ENCODE measurements at regions not wholly inside any gene's neighbourhood (a gene's known extent, or its start where the extent isn't known, plus 50 kb on each side); places are given as distances from the start of the nearest gene placed in this dataset.
"Not testable (repeated sequence)": the region's sequence is repeated elsewhere in the genome, so short reads cannot be mapped to it uniquely, and the experiment has no call there.

DNA sequence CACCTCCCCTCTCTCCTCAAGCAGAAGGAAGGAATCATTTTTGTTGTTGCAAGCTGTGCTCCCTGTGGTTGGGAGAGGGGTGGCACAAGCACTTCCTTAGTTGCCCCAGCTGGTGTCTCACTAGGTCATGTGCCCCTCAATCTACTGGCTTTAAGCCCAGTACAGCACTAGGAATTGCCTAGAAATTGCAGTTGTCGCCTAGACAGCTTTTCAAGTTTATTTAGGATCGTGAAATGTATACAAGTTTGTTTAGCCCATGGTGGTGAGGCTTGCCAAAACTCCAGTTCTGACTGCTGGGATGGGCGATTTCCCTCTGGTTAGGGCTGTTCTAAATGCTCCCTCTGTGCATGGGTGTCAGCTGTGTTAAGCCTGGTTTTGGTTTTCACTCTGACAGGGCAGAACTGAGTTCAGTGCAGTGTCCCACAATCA is 126.8 kb upstream of the ZNF644 start:
- DNase-seq, result peak; percentile 62

DNA sequence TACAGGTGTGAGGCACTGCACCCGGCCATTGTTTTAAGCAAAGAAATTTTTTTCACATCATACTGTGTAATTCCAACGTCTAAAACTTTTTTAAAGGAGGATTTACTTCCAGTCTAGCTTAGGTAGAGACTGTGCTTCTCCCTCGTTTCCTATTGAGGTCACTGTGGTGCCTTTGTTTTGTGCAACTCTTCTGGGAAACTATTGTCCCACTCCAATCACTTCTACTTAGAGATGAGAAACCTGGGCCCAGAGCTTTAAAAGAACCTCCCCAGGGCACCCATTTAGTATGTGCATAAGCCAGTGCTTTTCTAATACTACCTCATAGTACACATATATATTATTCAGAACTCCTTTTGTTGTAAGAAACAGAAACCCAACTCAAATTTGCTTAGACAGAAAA is 120.0 kb upstream of the ZNF644 start:
- DNase-seq, result no peak

DNA sequence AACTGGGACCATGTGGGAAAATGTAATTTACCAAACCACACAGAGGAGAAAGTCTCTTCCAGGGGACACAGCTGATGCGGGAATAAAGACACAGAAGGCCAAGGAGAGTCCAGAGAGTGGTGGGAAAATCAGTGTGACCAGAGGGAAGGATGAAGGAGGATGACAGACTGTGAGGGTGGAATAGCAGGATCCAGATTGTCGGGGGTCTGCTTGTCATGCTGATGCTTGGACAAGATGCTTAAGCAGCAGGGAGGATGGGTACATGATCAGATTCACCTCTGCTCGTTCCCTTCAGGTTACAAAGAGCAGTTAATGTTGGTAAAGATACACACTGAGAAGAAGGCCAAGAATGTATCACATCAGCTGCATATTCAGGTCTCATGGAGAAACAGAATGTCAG is 117.1 kb upstream of the ZNF644 start:
- no peak for DNase-seq

DNA sequence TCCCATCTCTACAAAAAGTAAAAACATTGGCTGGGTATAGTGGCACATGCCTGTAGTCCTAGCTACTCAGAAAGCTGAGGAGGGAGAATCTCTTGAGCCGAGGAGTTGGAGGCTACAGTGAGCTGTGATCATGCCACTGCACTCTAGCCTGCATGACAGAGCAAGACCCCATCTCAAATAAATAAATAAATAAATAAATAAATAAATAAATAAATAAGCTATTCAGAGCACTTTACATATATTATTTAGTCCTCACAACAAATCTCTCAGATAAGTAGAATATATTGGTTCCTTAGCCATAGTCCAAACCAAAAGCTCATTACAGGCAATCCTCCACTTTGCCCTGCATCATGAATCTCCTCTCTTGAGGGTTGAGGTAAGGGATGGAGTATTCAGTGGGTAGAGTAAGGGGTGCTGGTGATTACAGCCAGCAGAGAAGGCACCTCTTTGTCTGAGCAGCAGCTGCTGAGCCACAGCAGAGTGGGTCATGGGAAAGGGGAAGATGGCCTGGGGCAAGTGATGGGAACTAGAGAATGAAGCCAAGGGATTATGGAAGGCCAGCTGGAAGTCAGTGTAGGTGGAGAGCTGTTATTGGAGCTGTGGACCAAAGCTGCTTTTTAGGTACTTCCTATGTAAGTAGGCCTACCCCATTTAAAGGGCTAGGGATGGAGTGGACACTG is 115.5 kb upstream of the ZNF644 start:
- peak; percentile 15 for DNase-seq

DNA sequence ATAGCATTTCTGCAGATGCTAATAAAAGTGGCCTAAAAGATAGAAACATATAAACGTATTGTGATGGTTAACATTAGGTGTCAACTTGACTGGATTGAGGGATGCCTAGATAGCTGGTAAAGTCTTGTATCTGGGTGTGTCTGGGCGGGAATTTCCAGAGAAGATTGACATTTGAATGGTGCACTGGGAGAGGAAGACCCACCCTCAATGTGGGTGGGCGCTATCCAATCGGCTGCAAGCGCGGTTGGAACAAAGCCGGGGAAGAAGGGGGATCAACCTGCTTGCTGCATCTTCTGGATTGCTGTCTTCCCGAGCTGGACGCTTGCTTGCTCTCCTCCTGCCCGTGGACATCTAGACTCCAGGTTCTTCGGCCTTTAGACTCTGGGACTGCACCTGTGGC is 114.0 kb upstream of the ZNF644 start:
- no peak for DNase-seq

DNA sequence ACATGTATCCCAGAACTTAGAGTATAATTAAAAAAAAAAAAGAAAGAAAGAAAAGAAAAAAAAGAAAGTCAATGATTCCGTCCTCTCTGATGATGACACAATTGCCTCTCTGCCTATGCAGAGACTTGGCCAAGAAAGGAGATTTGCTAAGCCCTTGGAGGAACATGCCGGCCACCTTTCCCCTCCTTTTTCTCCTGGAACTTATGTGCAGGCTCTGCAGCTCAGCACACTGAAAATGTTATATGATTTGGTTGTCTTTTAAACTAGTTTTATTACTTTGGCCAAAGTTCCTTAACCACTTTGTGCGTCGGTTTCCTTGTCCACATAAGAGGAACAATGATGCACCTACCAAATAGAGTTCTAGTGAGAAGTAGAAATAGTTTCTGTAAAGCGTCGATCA is 111.4 kb upstream of the ZNF644 start:
- no peak for DNase-seq

DNA sequence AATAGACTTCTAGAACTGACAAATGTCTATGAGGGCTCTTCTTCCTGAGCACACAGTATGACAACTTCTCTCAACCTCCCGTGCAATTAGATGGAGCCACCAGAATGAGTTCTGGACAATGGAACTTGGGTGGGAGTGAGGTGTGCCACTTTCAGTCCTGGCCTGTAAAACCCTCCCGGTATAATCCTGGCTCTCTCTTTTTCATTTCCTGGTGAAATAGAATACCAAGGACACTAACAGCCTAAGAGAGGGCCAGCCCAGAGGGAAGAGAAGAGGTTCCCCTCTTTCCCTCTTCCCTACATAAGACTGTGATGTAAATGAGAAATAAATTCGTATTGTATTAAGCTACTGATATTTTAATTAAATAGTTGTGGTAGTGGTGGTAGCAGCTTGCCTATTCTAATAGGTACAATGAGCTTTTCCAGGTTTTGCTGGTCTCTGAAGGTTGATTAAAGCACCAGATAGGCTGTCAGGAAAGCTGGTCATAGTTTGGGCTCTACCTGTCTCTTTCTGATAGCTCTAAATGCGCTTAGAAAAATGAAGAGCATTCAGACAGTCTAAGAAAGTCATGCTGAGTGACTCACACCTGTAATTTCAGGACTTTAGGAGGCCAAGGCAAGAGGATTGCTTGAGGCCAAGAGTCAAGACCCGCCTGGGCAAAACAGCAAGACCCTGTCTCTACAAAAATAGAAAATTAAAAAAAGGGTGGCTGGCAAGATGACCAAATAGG is 108.6 kb upstream of the ZNF644 start:
- DNase-seq, result no peak

DNA sequence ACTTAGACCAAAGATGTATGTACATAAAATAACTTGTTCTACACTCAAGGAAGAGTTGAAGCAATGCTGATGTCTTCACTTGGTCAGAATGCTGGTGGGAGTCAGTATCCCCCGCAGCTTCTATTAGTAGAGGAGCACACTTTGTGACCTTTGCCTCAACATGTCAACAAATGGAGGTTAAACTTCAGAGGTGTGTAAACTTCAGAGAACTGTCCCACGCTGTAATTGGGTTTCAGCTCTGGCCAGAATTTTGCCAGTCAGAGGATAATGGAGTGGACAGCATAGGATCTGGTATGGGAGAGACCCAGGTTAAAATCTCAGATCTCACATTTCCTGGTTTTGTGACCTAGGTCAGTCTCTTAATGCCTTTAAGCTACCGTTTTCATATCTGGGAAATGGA is 107.6 kb upstream of the ZNF644 start:
- no peak for DNase-seq

DNA sequence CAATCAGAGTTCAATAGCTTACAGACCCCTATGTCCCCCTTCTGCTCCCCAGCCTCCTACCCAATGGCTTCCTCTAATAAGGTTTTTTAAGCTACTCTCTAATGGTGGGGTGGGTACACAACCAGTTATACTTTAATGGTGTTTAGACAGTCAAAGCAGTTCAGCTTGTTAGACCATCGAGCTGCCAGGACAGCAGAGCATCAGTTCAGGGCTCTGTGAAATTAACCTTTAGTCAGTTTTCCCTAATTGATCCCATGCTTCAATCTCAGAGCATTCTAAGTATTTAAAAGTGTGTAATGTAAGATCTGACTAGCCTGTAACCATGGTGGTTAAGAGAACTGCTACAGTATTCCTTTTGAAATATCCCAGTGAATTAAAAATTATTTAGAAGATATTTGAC is 107.2 kb upstream of the ZNF644 start:
- no peak for DNase-seq

DNA sequence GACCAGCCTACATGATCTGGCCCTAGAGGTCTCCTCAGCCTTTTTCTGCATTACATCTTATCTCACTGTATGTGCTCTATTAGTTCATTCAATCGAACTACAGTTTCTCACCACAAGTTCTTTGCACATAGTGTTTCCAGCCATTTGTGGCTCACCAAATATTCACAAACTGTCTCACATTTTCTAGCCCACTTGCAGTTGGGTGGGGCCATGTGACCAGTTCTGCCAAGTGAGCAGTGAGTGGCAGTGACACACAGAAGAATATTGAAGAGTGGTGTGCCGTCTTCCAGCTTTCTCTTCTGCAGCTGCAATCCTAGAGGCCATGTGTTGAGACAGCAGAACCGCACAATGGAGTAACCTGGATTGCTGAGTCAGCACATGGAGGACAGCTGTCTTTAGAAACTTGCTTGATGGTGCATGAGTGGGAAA is 103.2 kb upstream of the ZNF644 start:
- DNase-seq, result peak; percentile 72

DNA sequence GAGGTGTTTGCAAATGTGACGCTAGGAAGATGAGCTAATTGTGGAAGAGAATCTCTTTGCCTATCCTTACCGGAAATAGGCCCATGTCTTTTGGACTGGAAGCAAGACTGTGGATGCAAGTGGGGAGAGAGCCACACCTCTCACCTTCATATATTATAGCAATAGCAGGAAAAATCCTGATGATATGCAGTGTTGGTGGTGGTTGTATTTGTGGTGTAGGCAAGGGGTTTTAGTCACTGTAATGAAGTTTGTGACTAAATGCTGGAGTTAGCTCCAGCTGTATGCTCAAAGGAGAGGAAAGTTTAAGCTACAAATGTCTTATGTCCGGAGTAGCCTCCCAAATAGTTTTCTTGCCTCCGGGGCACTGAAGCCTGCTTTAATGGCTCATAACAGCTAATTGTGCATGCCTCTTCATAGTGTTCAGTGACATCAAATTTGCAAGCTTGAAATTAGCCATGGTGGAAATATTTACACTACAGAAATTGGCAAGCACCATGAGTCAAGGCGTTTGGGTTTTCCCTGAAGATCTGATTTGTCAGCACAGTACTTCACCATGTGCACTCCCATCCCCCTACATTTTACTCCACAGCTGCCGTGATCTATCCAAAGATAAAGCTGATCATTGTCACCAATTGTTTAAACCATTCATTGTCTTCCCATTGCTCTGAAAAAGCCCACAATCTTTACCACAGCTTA is 102.6 kb upstream of the ZNF644 start:
- peak; percentile 10 for DNase-seq

DNA sequence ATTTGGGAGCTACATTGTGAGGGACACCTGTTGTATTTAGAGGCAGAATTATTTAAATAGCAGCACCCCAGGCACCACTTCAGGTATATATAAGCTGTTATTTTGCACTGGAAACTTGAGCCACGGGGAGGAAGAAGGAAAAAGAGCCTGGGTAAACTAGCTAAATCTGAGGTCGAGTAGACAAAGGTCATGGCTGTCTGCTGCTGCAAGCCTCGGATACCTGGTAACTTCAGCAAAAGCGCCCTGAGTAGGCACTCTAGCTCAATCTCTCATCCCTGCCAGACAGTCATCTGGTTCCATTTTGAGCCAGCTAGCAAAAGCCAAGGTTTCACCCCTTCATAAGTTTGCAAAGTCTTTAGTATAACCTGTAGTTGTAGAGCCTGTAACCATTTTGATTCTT is 101.9 kb upstream of the ZNF644 start:
- no peak for DNase-seq

DNA sequence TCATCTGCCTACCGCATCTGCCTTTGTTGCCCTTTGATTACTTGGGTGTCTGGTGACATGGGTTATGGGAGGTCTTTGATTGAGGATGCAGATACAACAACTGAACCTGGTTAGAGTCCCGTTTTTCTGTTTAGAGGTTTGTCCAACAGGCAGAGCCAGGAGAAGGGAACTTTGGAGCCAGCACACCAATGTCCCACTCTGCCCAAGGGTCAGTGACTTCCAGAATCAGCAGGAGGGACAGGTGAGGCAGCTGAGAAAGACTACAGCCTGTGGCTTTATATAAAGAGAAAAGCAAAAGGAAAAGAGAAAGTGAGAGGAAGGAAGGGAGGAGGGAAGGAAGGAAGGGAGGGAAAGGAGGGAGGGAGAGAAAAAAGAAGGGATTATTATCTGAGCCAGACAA is 101.5 kb upstream of the ZNF644 start:
- no peak for DNase-seq

DNA sequence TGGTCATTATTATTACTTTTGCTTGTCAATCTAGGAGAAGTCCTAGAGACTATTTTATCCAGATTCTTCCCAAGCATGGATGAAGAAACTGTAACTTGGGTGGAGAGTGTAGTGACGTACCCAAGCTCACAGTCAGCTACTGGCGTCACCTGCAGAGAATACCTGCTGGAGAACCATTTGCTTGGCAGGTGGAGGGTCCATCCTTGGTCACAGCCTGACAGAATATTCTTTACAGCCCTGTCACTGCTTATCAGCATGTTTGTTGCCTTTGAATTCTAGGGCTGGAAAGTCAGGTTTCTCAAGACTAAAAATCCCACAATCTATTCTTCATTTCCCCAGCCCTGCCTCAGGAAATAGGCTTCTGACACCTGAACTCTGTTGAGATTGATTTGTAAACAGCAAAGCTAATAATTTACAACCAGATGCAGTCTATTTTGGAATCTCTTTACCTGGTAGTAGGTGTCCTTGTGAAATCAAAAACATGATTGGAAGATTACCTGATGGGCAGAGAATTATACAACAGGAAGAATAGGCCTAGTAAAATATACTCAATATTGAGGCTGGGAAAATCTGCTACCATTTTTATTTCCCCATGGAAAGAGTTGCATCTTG is 100.4 kb upstream of the ZNF644 start:
- DNase-seq, result no peak

DNA sequence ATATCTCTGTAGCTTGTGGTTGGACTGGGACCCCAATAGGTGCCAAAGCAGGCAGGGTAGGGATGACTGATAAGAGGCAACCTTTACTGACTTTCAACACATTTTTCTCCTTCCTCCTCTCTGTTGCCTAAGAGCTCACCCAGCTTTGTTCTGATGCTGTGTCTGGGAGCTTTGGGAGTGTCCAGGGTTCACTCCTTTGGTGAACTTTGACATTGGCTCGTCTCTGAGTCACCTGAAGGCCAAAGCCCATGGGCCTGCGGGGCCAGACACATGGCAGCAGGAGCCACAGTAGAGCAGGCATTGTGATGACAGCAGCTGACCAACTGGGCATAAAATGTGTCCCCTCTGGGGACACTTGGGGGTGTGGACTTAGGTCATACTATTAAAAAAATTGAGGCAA is 99.5 kb upstream of the ZNF644 start:
- no peak for DNase-seq

DNA sequence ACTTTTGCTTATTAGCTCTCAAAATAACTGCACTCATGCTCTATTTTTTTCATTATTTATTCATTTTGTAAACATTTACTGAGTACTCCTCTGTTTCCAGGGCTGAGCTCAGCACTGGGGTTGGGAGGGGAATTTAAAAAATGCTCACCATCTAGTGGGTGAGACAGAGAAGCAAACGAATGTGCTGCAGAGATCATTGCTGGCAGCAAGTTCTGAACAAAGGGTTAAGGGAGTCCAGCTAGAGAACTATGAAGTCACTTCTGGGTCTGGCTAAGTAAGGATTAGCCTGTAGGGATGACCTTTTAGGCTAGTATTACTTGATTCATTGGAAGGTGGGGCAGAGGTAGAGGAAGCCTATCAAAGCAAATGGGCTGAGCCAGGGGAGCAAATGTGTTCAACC is 99.1 kb upstream of the ZNF644 start:
- peak; percentile 20 for DNase-seq

DNA sequence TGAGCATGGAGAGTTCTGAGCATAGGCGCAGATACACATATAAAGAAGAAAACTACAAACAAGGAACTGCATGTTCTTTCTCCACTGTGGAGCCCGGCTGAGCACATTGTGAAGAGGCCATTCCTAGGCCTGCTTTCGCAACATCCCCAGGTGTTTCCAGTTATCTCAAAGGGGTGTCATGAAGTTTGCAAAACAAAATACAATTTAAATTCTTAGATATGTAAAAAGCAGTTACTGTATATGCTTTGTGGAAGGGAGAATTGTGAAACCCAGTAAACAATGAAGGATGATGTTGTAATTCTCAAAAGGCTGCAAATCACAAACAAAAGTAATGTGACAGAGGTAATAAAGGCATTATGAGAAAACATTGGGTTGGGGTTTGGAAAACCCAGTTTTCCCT is 98.6 kb upstream of the ZNF644 start:
- DNase-seq, result peak; percentile 11

DNA sequence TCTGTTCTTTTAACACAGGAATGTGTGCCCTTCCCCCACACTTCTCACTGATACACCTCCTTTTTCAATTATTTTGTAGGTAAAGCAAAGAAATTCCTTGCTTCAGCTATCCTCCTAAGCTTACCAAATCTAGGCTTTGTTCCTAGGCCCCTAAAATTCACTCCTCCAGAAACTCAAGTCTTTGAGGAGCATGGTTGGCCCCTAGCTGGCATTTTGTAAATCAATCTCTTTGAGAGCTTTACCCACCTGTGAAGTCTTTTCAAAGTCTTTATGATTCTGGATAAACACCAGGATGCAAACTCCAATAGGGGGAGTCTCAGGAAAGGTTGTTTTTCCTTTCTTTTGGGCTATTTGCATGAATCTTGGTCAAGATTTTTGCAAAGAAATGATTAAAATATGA is 82.9 kb upstream of the ZNF644 start:
- no peak for DNase-seq

DNA sequence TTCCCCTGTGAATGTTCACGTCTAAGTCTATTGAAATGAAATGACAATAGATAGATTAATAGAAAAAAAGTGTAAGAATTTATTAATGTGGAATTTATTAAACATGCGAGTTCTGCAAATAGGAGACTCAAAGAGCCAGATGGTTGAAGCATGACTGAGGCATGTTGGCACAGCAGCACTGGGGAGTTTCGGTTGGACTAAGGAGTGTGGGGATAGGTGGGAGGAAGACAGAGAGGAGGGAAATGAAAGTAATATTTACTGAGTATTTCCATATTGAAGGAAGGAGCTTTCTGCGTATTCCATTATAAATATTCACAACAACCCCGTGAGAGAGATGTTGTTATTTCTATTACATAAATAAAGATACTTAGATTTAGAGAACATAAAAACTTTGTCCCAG is 79.5 kb upstream of the ZNF644 start:
- no peak for DNase-seq

DNA sequence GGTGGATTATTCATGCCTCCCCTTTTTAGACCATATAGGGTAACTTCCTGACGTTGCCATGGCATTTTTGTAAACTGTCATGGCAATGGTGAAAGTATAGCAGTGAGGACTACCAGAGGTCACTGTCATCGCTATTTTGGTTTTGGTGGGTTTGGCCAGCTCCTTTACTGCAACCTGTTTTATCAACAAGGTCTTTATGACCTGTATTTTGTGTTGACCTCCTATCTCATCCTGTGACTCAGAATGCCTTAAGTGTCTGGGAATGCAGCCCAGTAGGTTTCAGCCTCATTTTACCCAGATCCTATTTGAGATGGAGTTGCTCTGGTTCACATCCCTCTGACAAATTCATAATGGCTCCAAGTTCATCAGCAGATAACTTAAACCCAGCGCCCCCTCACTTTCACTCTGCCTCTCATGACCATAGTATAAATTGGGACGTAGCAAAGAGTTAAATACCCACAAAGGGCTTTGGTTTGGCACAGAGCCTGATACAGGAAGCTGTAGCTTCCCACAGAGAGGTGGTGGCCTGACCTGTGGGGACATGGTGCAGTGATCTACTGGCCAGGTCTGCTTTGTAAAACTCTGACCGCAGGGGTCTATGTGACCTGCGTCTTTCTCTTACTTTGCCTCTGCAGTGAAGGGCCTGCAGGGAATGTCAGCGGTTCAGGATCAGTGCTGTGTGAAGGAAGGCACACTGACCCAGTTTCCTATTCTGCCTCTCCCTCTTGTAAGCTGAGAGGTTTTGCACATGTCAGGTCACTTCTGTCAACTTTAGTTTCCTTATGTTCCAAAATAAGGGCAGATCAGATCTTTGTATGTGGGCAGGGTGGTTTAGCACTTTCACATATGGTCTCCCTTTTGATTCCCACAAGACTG is 78.1 kb upstream of the ZNF644 start:
- DNase-seq, result no peak

DNA sequence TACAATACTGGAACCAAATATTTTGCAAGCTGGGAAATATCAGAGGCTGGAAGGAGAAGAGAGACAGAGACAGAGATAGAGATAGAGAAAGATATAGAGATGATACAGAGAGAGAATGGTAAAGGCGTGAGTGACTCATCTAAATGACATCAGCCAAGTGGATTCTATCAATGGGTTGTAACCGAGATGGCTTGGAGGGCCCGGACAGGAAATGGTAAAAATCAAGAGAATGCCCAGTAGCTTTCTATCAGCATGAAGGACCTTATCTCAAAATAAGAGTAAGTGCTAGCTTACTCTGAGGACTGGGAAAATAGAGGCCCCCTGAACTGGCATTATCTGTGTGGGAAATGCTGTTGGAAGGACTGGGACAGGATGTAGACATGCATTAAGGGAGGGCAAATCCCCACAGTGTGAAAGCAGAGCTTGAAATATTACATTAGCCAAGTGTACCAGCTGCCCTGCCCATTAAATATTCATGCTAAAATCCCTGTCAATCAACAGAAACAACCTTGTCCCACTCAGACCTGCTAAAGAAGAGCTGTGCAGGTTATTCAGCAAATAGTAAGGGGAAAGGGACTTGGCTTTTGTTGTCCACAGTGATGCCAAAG is 76.6 kb upstream of the ZNF644 start:
- no peak for DNase-seq

DNA sequence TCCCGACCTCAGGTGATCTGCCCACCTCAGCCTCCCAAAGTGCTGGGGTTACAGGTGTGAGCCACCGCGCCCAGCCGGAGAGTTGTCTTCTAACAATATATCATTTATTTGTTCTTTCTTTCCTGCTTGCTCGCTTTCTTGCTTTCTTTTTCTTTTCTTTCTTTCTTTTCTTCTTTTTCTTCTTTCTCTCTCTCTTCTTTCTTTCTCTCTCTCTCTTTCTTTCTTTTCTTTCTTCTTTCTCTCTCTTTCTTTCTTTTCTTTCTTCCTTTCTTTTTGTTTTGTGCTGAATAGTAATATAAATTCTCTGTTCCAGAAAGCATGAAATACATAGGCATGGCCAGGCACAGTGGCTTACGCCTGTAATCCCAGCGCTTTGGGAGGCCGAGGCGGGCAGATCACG is 73.5 kb upstream of the ZNF644 start:
- DNase-seq, result not testable (repeated sequence)
